HepG2 (cell line): ENCODE measurements at regions not wholly inside any gene's neighbourhood (a gene's known extent, or its start where the extent isn't known, plus 50 kb on each side); places are given as distances from the start of the nearest gene placed in this dataset.

ENCODE experiments used
- ATAC-seq: fragments of 200-7000 bp; cut with Tn5 transposase; 3 replicates; pipeline ENCODE4 v1.9.1; 2020; ENCODE audit warnings: mild to moderate bottlenecking, moderate library complexity
- BruUV-seq: library from RNA; stranded (reverse); fragments of 400-500 nt; replicated peaks from 2 replicates; lab custom pipeline; 2021; lab: Mats Ljungman, UMichigan
- CTCF ChIA-PET: fragments of 300-600 bp; formaldehyde crosslinking; extraction: SDS; loops from one replicate; lab custom pipeline; 2021; ENCODE audit warnings: low total read pairs, inconsistent platforms, low intra/inter-chr PET ratio; lab: Yijun Ruan, JAX
- POLR2A ChIA-PET: fragments of 350-600 bp; sonication (Branson Sonifier 250); formaldehyde crosslinking; loops from one replicate; lab custom pipeline; 2020; ENCODE audit warnings: antibody characterized with exemption, inconsistent platforms; lab: Yijun Ruan, JAX
- DNase-seq: peaks from one replicate; pipeline ENCODE4 v3.0.0-alpha.2; 2015; ENCODE audit warnings: low spot score
- FAIRE-seq: peaks from 3 replicates; lab custom pipeline; 2011; peaks lifted over from hg19 to GRCh38; lab: Jason Lieb, UNC
- H2AFZ ChIP-seq: one replicate; pipeline ENCODE4 v1.6.1; 2011; ENCODE audit warnings: low read length, inconsistent platforms
- H3K27ac ChIP-seq: fragments of 300-600 bp; 3 replicates; pipeline ENCODE4 v1.8.0; 2011; ENCODE audit warnings: mixed run types, mild to moderate bottlenecking, mixed read lengths, low read length, inconsistent platforms; ENCODE audit not compliant: insufficient read depth; ENCODE audit errors: extremely low read length
- H3K27me3 ChIP-seq, 2 experiments: fragments of 200-600 bp in 1 of 2; 2 replicates in 1 of 2; 3 replicates in 1 of 2; pipeline versions ENCODE4 v1.6.0 to v1.8.0; 2011; ENCODE audit warnings: low read length in 2 of 2, mild to moderate bottlenecking in 2 of 2, moderate library complexity in 2 of 2, inconsistent platforms in 1 of 2; ENCODE audit not compliant: insufficient read depth in 2 of 2, control insufficient read depth in 1 of 2
- H3K36me3 ChIP-seq, 2 experiments: fragments of 200-600 bp in 1 of 2; replicated peaks in 1 of 2; 2 replicates in 1 of 2; 3 replicates in 1 of 2; pipeline versions ENCODE4 v1.5.1 to v1.8.0; 2011; ENCODE audit warnings: low read length in 2 of 2, inconsistent platforms in 1 of 2; ENCODE audit not compliant: insufficient read depth in 2 of 2, control insufficient read depth in 1 of 2
- H3K4me1 ChIP-seq: 2 replicates; pipeline ENCODE4 v1.5.1; 2012; ENCODE audit warnings: low read length, inconsistent platforms; ENCODE audit not compliant: insufficient read depth
- H3K4me2 ChIP-seq: 2 replicates; pipeline ENCODE4 v1.6.0; 2011; ENCODE audit warnings: low read depth, low read length, inconsistent platforms
- H3K4me3 ChIP-seq, 3 experiments: fragments of 200-600 bp in 1 of 3; sonication (generic), shearing (Covaris generic) in 1 of 3; replicated peaks in 1 of 3; 2 replicates each; pipeline ENCODE4 v1.5.1; 2011 to 2016; ENCODE audit warnings: low read length in 3 of 3, inconsistent platforms in 2 of 3, low read depth in 2 of 3, mild to moderate bottlenecking in 2 of 3, control low read depth in 1 of 3, mixed read lengths in 1 of 3; ENCODE audit not compliant: insufficient read depth in 1 of 3
- H3K79me2 ChIP-seq: one replicate; pipeline ENCODE4 v1.6.1; 2011; ENCODE audit warnings: low read length, inconsistent platforms; ENCODE audit not compliant: insufficient read depth
- H3K9ac ChIP-seq: 2 replicates; pipeline ENCODE4 v1.6.0; 2011; ENCODE audit warnings: mild to moderate bottlenecking, low read depth, low read length, inconsistent platforms; ENCODE audit not compliant: insufficient read depth
- H3K9me3 ChIP-seq: 2 replicates; pipeline ENCODE4 v1.5.1; 2012; ENCODE audit warnings: mild to moderate bottlenecking, low read length
- H4K20me1 ChIP-seq: 2 replicates; pipeline ENCODE4 v1.6.0; 2011; ENCODE audit warnings: inconsistent platforms, mild to moderate bottlenecking, low read length, moderate library complexity; ENCODE audit not compliant: insufficient read depth
- ATF7 ChIP-seq, 2 experiments: fragments of 450-650 bp in 1 of 2; sonication (generic) in 1 of 2; formaldehyde crosslinking in 1 of 2; IDR thresholded peaks; 2 replicates each; pipeline versions ENCODE4 v1.4.0 to v1.6.1; 2016 to 2020; ENCODE audit warnings: antibody characterized with exemption in 1 of 2, mild to moderate bottlenecking in 1 of 2, missing genetic modification reagents in 1 of 2
- CREB1 ChIP-seq, 2 experiments: fragments of 450-650 bp in 1 of 2; IDR thresholded peaks; 2 replicates each; pipeline ENCODE4 v1.6.1; 2016 to 2017; ENCODE audit warnings: control low read depth in 1 of 2, mild to moderate bottlenecking in 1 of 2, missing compliant biosample characterization in 1 of 2, missing genetic modification characterization in 1 of 2
- RBAK ChIP-seq: sonication (generic); formaldehyde crosslinking; IDR thresholded peaks from 2 replicates; pipeline ENCODE4 v1.5.1; 2020; ENCODE audit warnings: mild to moderate bottlenecking, missing genetic modification reagents
- TFAP4 ChIP-seq: sonication (generic); IDR thresholded peaks from 2 replicates; pipeline ENCODE4 v1.6.1; 2016; ENCODE audit warnings: low read depth, borderline replicate concordance
- U2AF1 ChIP-seq: fragments of 200-400 bp; formaldehyde crosslinking; optimal IDR thresholded peaks from 2 replicates; pipeline ENCODE3; 2017; ENCODE audit warnings: mild to moderate bottlenecking, low read depth, low read length
- U2AF2 ChIP-seq: fragments of 200-400 bp; formaldehyde crosslinking; IDR thresholded peaks from 2 replicates; pipeline ENCODE4 v1.6.1; 2017; ENCODE audit warnings: low read depth, mild to moderate bottlenecking, low read length
- ZFP90 ChIP-seq: sonication (generic); formaldehyde crosslinking; IDR thresholded peaks from 2 replicates; pipeline ENCODE4 v1.8.0; 2022; ENCODE audit warnings: missing genetic modification reagents, mild to moderate bottlenecking, inconsistent platforms, borderline replicate concordance
- ZNF451 ChIP-seq: sonication (generic); formaldehyde crosslinking; IDR thresholded peaks from 2 replicates; pipeline ENCODE4 v1.5.0; 2020; ENCODE audit warnings: mild to moderate bottlenecking, missing genetic modification reagents
- ZSCAN29 ChIP-seq: sonication (generic); formaldehyde crosslinking; conservative IDR thresholded peaks from 2 replicates; pipeline ENCODE4 v1.4.0; 2020; ENCODE audit warnings: mild to moderate bottlenecking, missing genetic modification reagents
- WGBS: methylation state at CpG from one replicate; pipeline ENCODE4 v1.1.6; 2017; ENCODE audit warnings: low lambda C conversion rate; 5-methylcytosine and 5-hydroxymethylcytosine counted together
- in situ Hi-C: cut with HindIII; loops from 2 replicates; pipeline ENCODE4 v1.10.0; 2017; ENCODE audit warnings: low pct_unique_long_range_greater_than_20kb; ENCODE audit not compliant: extremely low pct_ligation_motif_present
- intact Hi-C: fragments of 100-400 bp; cut with micrococcal nuclease; formaldehyde crosslinking; loops from one replicate; pipeline ENCODE4 v1.10.0; 2022; ENCODE audit not compliant: unreplicated experiment
- TF ChIP-seq, protein P1 (sequence below): sonication (generic); formaldehyde crosslinking; IDR thresholded peaks from 2 replicates; pipeline ENCODE4 v1.4.0; 2020; ENCODE audit warnings: mild to moderate bottlenecking, missing genetic modification reagents, borderline replicate concordance
- TF ChIP-seq, protein P2 (sequence below): sonication (generic); formaldehyde crosslinking; IDR thresholded peaks from 2 replicates; pipeline ENCODE4 v1.8.1; 2022; ENCODE audit warnings: low read depth, mild to moderate bottlenecking, missing genetic modification reagents
- TF ChIP-seq, protein P3 (sequence below): sonication (generic); formaldehyde crosslinking; IDR thresholded peaks from 2 replicates; pipeline ENCODE4 v1.5.1; 2020; ENCODE audit warnings: mild to moderate bottlenecking, missing genetic modification reagents, moderate library complexity

GRCh38 chr13:61187471-61187870, 228.2 kb downstream of the PCDH20 start:
- intact Hi-C loops (no loop called here), in situ Hi-C loops (no loop called here)
- H3K9me3 ChIP-seq, result no peaks in the 10 kb centered on the region
- FAIRE-seq (no peak), ATAC-seq (no peak), DNase-seq (no peak)
- H3K4me1 ChIP-seq, result no peaks in the 10 kb centered on the region
- no peak overlapping the region for H3K9ac ChIP-seq
- H3K27ac ChIP-seq, result no peak overlapping the region
- TF ChIP-seq CREB1 (IDR thresholded peaks at IDR 0.05) (peak; percentile 93), CREB1 (CRISPR knock-in tag; IDR thresholded peaks at IDR 0.05) (no peak), ATF7 (IDR thresholded peaks at IDR 0.05) (peak; percentile 99), ATF7 (CRISPR knock-in tag; IDR thresholded peaks at IDR 0.05) (no peak), TFAP4 (no peak)
- TF ChIP-seq, protein P1, sequence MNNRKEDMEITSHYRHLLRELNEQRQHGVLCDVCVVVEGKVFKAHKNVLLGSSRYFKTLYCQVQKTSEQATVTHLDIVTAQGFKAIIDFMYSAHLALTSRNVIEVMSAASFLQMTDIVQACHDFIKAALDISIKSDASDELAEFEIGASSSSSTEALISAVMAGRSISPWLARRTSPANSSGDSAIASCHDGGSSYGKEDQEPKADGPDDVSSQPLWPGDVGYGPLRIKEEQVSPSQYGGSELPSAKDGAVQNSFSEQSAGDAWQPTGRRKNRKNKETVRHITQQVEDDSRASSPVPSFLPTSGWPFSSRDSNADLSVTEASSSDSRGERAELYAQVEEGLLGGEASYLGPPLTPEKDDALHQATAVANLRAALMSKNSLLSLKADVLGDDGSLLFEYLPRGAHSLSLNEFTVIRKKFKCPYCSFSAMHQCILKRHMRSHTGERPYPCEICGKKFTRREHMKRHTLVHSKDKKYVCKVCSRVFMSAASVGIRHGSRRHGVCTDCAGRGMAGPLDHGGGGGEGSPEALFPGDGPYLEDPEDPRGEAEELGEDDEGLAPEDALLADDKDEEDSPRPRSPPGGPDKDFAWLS (CRISPR knock-in tag), result no peak
- TF ChIP-seq, all 625 proteins: peak for 2
- no peak overlapping the region for H3K4me2 ChIP-seq
- 3% methylated on average over 4 of the region's 4 CpGs for WGBS
- no TSS peak for BruUV-seq
- no peak overlapping the region for H3K4me3 ChIP-seq
- CTCF ChIA-PET, result no interaction called here
- no peaks in the 10 kb centered on the region for H3K79me2 ChIP-seq
- no peaks in the 10 kb centered on the region for H3K36me3 ChIP-seq
- no peaks in the 10 kb centered on the region for H4K20me1 ChIP-seq
- H3K27me3 ChIP-seq, result no peaks in the 10 kb centered on the region; a peak in 1 of 5 replicates
- POLR2A ChIA-PET, result no interaction called here
- H2AFZ ChIP-seq, result no peak overlapping the region

DNA sequence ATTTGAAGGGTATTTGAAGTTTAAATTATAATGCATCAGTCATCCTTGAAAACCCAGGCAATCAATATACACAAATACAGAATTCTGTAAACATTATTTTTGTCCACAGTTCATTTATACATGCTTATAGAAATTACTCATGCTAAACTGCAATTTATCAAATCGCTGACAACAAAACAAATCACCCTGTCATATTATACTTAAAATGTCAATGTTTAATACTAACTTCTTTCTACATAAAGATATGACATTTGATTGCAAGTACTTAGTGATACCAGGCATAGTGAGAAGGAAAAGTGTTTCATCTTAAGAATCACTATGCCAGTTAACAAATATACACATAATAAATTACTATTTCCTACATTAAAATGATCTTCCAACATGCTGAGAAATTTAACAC, 232.0 kb downstream of the PCDH20 start:
- H3K4me3 ChIP-seq, result no peak overlapping the region
- CTCF ChIA-PET, result no interaction called here
- H3K27ac ChIP-seq, result no peak overlapping the region
- no peak overlapping the region for H3K4me2 ChIP-seq
- no TSS peak for BruUV-seq
- FAIRE-seq (no peak), ATAC-seq (no peak), DNase-seq (no peak)
- H3K36me3 ChIP-seq, result no peaks in the 10 kb centered on the region
- no peak overlapping the region for H2AFZ ChIP-seq
- H3K27me3 ChIP-seq, result no peaks in the 10 kb centered on the region; a peak in 1 of 5 replicates
- H4K20me1 ChIP-seq, result no peaks in the 10 kb centered on the region
- no peak overlapping the region for H3K9ac ChIP-seq
- POLR2A ChIA-PET, result no interaction called here
- H3K79me2 ChIP-seq, result no peaks in the 10 kb centered on the region
- no peaks in the 10 kb centered on the region for H3K4me1 ChIP-seq
- in situ Hi-C loops (no loop called here), intact Hi-C loops (no loop called here)
- no peaks in the 10 kb centered on the region for H3K9me3 ChIP-seq
- 0% methylated on average over 1 of the region's 1 CpG for WGBS
- no peak for TF ChIP-seq ZNF451 (CRISPR knock-in tag)
- TF ChIP-seq, protein P2, sequence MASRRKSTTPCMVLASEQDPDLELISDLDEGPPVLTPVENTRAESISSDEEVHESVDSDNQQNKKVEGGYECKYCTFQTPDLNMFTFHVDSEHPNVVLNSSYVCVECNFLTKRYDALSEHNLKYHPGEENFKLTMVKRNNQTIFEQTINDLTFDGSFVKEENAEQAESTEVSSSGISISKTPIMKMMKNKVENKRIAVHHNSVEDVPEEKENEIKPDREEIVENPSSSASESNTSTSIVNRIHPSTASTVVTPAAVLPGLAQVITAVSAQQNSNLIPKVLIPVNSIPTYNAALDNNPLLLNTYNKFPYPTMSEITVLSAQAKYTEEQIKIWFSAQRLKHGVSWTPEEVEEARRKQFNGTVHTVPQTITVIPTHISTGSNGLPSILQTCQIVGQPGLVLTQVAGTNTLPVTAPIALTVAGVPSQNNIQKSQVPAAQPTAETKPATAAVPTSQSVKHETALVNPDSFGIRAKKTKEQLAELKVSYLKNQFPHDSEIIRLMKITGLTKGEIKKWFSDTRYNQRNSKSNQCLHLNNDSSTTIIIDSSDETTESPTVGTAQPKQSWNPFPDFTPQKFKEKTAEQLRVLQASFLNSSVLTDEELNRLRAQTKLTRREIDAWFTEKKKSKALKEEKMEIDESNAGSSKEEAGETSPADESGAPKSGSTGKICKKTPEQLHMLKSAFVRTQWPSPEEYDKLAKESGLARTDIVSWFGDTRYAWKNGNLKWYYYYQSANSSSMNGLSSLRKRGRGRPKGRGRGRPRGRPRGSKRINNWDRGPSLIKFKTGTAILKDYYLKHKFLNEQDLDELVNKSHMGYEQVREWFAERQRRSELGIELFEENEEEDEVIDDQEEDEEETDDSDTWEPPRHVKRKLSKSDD, result no peak
- TF ChIP-seq U2AF1, result no peak
- TF ChIP-seq U2AF2, result no peak
- TF ChIP-seq, protein P3, sequence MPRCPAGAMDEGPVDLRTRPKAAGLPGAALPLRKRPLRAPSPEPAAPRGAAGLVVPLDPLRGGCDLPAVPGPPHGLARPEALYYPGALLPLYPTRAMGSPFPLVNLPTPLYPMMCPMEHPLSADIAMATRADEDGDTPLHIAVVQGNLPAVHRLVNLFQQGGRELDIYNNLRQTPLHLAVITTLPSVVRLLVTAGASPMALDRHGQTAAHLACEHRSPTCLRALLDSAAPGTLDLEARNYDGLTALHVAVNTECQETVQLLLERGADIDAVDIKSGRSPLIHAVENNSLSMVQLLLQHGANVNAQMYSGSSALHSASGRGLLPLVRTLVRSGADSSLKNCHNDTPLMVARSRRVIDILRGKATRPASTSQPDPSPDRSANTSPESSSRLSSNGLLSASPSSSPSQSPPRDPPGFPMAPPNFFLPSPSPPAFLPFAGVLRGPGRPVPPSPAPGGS (CRISPR knock-in tag), result no peak
- TF ChIP-seq ZFP90 (CRISPR knock-in tag), result no peak
- TF ChIP-seq ZSCAN29, result no peak
- TF ChIP-seq RBAK, result no peak
